ENCODE measurements at regions not wholly inside any gene's neighbourhood (a gene's known extent, or its start where the extent isn't known, plus 50 kb on each side); places are given as distances from the start of the nearest gene placed in this dataset.

DNA sequence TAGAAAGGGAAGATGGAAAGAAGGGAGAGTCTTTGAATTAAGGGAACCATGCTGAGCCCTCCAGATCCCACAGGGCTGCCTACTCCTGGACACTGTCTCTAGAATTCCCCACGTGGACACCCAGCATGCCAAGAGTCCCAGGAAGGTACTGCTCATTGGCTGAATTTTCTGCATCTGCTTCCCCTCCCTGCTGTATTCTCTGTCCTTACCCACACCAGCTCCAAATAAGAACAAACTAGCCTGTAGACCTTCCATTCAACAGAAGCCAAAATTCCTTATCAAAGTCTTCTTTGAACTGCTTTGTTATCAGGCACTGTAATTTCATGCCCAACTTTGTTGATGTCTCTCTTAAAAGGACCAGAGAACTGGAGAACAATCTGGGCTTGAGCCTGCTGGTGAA lies 305.9 kb upstream of the ARGLU1 start:
- no peak for DNase-seq (ENCODE audit: extremely low read depth, low read depth, low spot score)

DNA sequence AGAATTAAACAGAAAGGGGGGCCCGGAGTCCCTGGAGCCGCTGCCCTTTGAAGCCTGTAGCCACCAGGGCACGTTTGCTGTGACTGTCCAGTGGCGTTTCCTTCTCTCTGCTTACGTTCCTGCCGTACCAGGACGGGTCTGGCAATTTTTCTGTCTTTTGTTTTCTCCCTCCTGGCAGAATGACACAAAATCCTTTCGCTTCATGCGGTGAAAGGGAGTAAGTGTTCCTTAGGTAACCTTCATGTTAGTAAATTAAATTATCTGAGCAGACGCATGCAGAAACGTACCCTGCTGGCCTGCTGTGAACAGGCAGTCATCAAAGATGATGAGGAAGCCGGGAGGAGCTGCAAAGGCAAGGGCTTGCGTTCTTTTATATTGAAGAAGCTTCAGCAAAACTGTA lies 299.3 kb upstream of the ARGLU1 start:
- no peak for DNase-seq (ENCODE audit: extremely low read depth, low read depth, low spot score)

DNA sequence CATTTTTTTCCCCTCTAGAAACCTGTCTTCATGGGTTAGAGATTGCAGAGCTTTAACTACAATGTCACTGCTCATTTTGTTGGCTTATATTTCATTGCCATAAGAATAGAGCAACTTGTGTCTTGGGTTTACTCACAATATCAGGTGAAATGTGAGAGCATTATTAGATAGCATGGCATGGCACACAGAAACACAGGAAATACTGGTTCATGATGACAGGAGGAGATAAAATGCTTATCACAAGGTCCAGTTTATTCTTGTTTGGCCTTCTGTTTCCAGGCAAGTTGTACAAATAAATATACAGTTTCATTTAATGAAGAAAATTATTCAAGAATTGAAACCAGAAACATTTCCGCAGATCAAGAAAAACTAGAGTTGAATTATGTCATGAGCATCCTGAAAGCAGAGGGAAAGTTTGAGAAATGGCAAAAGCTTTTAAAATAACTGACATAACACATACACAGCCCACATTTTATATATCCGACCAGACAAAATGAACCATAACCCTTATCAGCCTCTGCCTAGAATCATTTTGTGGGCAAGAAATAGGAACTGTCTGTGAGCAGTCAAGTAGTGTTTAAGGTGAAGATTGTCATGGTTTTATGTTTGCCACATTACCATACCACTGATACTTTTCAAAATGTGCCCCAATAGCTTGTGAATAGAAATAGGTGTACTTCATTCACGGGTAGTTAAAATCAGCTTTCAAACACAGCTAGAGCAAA lies 297.9 kb upstream of the ARGLU1 start:
- peak; percentile 63 for DNase-seq (ENCODE audit: extremely low read depth, low read depth, low spot score)

DNA sequence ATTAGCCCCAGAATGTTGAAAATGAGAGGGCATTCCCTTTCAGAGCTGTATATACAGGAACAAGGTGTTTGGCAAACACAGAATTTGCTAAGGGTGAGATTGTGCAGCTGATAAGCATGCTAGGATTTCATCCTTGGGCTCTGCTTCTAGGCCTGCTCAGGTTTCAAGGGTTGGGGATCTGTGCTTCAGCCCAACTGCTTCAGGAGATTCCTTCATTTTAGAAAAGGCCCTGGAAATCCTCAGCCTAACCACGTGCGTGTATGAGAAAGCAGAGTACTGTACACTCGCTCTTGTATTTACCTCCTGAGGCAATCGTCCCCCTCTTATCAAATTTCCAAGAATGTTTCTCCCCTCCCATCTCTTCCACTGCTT lies 291.6 kb upstream of the ARGLU1 start:
- no peak for DNase-seq (ENCODE audit: extremely low read depth, low read depth, low spot score)

DNA sequence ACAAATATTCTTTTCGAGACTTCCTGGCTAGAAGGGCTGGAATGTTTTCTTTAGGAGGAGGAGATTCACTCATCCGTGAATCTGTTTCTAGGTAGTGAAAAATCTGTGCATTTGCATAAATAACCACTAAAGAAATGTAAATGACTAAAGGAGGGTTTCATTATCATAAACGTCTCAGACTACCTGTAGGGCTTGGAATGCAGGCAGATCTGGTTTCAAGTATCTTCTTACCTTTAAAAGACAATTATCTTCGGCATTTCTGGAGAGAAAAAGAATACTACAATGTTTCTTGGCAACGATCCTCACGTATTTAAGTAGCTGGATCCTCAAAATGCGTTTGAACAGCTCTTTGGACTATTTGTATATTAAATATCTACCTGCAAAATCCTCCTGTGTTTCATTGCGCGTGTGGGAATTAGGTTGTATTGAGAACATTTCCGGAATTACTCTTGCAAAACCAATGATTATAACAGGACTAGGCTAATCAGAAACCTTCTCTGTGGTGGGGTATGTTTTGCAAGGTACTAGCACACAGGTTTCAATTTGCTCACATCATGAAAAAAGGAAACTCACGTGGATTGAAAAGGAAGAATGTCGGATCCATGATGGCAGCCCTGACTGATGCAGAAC lies 291.1 kb upstream of the ARGLU1 start:
- DNase-seq (ENCODE audit: extremely low read depth, low read depth, low spot score), result no peak

DNA sequence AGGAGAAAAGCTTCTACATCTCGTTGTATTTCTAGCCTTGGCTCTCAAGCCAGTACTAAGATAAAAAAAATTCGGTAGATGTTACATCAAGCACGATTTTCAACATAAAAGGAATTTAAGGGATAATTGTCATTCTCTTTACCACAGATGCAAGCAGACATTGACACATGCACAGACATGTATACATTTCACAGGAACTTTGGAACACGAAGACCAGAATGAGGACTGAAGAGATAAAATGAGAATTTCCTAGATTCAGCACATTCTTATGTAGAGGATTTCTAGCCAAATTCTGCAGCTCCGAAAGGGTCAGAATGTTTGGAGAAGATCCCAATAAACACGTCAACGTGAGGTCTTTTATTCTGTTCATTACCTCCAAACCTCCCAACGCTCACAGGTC lies 284.5 kb upstream of the ARGLU1 start:
- DNase-seq (ENCODE audit: extremely low read depth, low read depth, low spot score), result no peak

DNA sequence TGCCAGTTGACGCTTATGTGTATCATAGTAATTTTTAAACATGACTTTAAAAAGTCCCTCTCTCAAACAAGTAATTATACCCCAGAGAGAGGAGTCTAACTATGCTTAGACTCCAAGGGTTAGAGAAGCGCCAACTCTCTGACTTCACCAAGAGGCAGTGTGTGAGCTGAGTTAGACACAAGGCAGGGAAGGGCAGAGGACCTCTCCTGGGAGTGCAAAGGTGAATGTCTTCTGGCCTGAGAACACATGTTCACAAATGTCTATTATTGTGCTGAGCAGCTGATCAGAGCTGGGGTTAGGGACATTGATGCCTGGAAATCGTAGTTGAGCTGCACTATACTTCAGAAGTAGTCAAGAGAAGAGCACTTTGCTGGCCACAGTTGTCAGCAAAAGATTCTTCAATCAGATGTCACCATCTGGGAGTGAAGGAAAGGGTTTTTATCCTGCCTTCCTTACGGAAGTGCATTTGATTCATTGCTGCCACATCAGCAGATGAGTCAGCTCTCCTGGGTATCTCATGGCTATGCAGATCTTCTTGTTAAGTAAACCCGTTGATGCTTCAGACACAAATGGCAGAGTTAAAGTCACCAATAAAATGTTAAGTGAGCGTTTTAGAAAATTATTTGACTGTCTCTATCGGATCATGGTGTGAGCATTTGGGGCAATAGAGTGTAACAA lies 283.2 kb upstream of the ARGLU1 start:
- no peak for DNase-seq (ENCODE audit: extremely low read depth, low read depth, low spot score)

DNA sequence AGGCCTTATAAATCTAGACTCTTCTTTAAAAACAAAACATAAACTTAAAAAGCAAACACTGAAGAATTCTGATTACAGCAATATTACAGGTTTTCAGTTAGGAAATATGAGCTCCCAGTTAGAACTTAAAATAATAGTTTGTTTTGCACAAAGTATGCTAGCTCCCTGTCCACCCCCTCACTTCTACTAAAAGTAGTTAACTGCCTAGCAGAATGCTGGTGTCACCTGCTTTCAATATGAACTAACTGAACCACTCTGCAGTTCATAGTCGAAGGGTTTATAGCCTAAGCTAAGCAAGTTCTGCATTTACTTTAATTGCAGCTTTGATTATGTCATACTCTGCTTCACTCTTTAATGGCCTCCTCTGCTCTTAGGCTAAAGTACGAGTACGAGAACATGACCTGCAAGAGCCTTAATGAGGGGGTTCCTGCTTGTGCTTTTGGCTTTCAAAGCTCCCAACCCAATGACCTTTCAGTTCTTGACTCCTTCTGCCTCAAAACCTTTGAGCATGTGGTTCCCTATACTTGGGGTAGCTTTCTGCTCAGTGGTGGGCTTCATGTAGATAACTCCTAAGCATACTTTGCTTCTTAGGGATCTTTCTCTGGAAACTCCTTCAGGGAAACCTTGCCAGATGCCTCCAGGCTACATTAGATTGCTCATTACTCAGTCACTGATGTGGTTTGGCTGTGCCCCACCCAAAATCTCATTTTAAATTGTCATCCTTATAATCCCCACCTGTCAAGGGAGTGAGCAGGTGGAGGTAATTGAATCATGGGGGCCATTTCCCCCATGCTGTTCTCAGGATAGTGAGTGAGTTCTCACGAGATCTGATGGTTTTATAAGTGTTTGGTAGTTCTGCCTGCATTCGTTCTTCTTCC lies 278.9 kb upstream of the ARGLU1 start:
- DNase-seq (ENCODE audit: extremely low read depth, low read depth, low spot score), result no peak

DNA sequence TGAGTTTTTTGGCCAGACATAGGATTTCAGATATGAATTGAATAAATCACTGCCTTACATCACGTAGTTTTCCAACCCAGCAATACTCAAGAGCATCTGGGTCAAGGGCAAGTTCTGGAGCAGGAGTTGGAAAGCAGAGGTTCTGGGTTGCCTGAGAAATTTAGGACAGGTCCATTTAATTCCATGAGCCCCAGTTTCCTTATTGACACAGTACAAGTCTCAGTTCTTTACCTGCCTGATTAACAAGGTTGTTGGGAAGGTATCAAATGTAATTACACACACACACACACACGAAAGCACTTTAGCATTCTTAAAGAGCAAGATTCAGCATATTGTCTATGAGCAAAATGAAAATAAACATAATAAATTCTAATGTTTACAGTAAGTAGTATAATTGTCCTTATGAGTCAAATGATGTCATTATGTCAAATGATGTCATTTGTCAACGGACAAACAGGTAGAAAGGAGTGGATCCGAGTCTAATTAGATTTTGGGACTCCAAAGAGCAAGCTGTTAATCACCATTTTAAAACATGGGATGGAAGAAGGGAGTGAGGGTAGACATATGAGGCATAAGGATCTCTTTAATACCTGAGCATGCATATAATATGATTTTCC lies 268.4 kb upstream of the ARGLU1 start:
- no peak for DNase-seq (ENCODE audit: extremely low read depth, low read depth, low spot score)

DNA sequence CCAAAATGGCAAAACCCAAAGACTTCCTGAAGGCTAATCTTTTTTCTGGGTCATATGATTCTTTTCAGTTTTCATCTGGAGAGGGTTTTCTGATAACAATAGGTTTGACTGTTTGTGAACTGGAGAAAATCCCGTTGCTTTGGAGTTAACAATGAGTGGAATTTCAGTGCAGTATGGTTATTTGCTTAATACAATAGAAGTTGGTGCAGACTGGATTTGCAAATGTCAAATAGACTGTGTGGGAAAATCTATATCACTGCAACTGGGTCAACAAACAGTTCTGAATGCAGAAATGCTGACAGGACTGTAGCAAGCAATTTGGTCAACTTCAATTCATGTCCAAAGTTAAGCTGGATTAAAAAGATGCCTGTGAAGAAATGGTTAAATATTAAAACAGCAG lies 267.5 kb upstream of the ARGLU1 start:
- DNase-seq (ENCODE audit: extremely low read depth, low read depth, low spot score), result no peak

DNA sequence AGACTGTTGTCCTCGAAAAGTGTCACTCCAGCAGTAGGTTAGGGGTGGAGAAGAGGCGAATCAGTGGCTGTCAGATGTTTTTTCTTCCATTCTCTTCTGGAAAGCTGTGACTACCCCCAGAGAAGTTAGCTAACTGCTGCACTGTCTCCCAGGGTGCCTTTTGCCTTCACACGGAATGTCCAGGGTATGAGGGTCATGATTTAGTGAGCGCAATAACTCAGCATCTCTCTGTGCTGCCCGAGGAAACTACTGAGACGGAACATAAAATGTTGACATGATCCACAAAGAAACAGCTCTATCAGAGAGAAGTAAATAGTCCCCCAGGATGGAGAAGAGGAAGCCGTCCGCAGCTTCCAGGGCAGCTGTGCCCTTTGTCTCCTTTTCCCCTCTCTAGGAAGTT lies 254.0 kb upstream of the ARGLU1 start:
- DNase-seq (ENCODE audit: extremely low read depth, low read depth, low spot score), result no peak

DNA sequence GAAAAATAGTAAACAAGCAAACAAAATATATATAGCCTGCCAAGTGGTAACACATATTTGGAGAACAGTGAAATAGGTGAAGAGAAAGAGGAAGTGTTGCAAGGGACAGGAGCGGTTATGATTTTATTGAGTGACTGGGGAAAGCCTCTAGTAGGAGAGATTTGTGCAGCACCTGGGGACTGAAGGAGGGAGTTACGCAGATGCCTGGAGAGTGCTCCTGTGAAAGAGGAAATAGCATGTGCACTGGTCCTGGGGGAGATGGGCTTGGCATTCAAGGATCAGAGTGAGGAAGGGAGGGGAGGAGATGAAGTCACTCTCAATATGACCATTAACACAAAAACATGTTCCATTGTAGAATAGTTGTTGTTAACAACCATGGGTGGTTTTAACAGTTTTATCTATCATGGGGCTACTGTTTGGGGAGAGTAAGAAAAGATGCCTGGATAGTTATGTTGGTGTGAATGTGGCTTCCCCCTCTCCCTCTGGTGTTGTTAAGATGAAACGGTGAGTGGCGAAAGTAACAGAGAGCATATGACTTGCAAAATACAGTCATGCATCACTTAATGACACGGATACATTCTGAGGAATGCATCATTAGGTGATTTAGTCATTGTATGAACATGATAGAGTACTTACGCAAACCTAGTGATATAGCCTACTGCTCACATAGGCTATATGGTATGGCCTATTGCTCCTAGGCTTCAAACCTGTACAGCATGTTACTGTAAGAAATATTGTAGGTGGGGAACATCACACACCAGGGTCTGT lies 251.7 kb upstream of the ARGLU1 start:
- DNase-seq (ENCODE audit: extremely low read depth, low read depth, low spot score), result no peak

DNA sequence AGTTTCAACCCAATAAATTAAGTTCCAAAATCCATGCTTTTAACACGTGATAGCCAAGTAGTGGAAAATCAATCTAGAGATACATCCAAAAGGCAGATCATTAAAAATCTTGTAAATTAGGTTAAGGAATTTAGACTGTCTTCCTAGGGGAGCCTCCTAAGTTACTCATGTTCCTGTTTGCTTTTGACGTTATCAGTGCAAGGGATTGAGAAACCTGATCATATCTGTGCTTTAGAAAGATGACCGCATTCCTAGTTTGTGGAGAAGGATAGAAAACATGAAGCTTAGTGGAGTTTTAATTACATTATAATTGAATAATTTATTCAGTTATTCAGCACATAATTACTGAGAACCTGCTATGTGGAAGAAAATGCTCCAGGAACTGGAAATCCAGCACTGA lies 251.0 kb upstream of the ARGLU1 start:
- no peak for DNase-seq (ENCODE audit: extremely low read depth, low read depth, low spot score)

DNA sequence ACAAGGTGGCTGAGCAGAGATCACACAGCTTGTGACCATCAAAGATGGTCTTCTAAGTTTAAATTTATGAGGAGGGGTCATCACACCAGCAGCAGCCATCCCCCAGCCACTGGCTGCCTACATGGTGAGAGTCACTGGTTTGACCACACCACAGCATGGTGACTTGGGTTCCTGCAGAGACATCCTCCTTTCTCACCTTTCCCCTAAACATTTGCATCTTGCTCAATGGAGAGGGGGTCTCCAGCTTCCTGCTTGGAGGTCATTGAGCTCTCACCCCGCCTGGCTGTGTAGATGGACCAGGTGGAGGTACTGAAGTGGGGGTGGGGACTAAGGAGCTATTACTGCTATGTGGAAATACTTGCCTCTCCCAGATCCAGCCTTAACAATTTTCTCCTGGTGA lies 247.6 kb upstream of the ARGLU1 start:
- DNase-seq (ENCODE audit: extremely low read depth, low read depth, low spot score), result no peak

DNA sequence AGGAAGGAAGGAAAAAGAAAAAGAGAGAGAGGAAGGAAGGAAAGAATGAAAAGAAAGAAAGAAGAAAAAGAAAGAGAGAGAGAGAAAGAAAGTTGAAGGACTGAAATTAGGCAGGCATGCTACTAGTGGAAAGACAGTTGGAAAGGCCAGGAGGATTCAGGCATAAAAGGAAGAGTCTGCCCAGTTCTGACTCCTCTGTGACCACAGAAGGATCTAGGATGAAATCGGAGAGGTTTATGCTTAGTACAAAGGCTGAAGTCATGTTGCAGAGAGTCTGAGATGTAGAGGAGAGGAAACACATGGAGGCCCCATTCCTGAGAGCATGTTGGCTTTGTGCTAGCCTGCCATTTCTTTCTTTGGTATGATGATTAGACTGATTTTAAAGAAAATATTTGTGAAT lies 246.5 kb upstream of the ARGLU1 start:
- no peak for DNase-seq (ENCODE audit: extremely low read depth, low read depth, low spot score)

DNA sequence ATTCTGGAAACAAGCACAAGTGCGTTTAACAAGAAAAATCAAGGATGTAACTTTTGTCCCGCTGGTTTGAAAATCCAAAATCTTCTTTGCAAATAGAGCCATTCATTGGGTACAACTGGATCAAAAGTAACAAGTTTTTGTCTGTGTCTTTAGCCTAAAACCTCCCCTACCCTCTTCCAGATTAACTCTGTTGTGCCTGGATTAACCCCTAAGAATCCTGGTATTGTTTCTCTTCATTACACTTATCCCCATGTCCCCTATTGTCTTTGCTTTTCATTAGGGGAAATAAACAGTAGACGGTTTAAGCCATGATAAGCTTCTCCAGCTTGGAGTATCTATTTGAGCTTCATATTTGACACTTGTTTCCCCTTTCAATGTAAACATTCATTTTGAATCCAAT lies 242.1 kb upstream of the ARGLU1 start:
- DNase-seq (ENCODE audit: extremely low read depth, low read depth, low spot score), result no peak

DNA sequence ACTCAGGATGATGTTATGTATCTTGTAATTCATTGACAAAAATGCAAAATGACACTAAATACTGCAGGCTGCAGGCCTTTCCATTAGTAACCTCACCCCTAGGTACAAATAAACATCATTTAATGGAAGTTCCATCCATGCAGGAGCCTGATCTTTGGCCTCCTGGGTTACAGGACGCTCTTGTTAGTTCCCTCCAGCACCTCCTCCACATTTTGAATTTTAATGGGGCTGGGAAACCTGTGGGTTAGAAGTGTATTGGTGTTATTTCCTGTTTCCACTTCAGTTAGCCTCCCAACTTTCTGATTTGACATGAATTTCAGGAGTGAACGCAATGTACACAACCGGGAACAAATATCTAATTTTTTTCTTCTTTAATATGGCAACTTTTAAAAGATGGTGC lies 237.1 kb upstream of the ARGLU1 start:
- no peak for DNase-seq (ENCODE audit: extremely low read depth, low read depth, low spot score)

DNA sequence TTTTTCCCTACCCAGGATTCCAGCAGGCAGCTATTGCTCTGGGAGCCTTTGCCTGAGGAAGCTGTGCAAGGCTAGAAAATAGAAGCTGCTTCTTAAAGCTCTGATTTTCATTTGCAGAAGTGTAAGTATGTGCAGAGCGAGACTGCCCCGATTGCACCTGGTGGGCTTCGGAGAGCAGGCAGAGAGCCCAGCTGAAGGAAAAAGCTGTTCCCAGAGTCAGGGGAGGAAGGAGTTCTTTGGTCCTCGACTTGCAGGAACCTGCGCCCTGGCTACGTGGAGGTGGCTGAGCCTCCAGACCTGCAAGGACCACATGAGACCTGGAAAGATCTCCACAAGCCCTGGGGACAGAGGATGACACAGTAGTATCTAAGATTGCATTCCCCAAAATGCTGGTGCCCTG lies 235.0 kb upstream of the ARGLU1 start:
- no peak for DNase-seq (ENCODE audit: extremely low read depth, low read depth, low spot score)

DNA sequence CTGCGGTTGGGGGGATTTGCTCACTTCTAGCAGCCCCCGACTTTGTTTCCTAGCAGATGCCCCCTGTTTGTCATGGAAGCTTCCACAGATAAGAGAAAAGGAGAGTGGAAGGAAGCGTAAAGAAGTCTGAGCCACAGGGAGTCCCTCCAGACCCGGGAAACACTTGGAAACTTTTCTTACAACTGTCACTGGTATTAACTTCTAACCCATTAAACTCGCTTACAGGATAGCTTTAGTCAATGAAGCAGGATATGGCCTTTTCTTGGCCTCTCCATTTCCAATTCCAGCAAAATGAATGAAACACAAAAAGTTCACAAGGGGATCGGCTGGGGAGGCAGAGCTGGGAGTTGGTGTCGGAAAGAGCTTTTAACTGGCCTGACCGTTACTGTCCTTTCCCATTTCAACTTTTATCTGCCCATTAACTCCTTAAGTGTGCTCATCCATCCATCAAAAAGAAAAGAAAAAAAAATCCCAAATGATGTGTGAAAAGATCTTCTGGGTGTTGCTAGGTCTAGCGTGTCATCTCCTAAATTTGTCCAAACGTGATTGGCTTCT lies 231.9 kb upstream of the ARGLU1 start:
- no peak for DNase-seq (ENCODE audit: extremely low read depth, low read depth, low spot score)

DNA sequence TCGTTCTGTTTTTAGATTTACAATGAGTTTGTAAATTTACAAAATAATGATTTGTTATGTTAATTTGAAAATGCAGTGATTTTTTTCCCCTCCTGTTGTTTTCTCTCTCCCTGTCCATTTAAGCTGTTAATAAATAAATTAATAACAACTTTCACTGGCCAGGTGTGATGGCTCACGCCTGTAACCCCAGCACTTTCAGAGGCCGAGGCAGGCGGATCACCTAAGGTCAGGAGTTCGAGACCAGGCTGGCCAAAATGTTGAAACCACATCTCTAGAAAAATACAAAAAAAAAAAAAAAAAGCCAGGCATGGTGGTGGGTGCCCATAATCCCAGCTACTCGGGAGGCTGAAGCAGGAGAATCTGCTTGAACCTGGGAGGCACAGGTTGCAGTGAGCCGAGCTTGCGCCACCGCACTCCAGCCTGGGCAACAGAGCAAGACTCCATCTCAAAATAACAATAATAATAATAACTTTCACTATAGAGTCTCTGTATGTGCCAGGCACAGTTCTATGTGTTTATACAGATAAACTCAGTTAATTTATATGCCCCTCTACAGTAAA lies 229.2 kb upstream of the ARGLU1 start:
- DNase-seq (ENCODE audit: extremely low read depth, low read depth, low spot score), result no peak
